KG1 (cell line): ENCODE measurements at regions not wholly inside any gene's neighbourhood (a gene's known extent, or its start where the extent isn't known, plus 50 kb on each side); places are given as distances from the start of the nearest gene placed in this dataset.
"Not testable (repeated sequence)": the region's sequence is repeated elsewhere in the genome, so short reads cannot be mapped to it uniquely, and the experiment has no call there.

Experiments used
- DNase-seq: peaks from one replicate; lab custom pipeline; 2025; lab: John Stamatoyannopoulos, UW

DNA sequence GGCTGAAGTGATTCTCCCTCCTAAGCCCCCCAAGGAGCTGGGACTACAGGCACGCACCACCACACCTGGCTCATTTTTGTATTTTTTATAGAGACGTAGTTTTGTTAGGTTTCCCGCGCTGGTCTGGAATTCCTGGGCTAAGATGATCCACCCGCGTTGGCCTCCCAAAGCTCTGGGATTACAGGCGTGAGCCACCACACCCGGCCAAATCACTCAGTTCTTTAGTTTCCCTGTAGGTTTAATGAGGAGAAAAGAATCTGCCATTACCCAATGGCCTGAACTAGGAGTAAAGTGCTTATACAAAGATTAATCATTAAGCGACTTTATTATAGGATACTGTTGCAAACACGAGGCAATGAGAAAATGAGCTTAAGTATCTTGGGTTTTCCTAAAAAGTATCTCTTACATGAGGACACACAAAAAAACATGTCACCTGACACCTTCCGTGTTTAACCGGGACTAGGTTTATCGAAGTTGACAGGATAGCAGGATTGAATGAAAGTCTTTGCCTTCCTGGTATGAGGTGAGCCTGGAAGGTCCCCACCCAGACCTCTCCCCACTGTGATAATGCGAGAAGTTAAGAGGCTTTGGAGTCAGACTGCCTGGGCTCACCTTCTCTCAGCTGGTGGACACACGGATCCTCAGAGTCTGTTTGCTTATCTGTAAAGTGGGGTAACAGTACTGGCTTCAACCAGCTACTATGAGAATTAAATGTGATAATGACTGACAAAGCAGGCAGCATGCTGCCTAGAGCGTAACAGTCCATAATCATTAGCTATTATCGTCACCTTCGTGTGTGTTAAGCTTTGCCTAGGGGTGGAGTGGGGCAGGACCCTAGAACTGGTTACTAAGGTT, 133.5 kb upstream of the KRAS start:
- no peak for DNase-seq

DNA sequence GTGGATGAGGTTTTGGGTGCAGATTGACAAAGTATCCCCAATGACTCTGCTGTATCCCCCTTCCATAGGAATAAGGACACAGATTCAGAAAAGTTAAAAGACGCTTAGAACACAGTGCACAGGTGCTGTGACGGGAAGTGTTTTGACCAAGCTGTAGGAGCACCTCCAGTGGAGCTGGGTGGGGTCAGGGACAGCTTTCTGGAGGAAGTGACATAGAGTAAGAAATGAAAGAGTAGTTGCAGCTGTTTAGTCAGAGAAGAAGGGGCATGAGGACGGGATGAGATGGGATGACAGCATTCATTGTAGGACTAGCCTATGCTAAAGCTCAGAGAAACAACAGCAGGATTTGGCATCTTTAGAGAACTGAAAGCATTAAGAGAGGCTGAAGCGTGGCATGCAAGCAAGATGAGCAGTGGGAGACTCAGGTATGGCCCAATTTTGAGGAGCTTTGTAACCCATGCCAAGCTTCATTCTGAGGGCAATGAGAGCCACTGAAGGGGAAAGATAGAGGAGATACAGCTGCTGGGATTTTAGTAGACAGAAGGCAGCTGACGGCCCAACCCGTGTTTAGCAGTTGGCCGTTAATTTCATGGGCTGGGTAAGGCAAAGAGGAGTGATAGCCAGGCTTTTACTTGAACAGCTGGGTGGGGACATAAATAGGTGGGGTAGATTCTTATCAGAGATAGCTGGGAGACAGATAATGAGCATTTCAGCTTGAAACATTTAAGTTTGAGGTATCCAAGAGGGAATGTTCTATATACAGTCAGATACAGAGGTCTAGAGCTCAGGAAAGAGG, 131.8 kb upstream of the KRAS start:
- no peak for DNase-seq

DNA sequence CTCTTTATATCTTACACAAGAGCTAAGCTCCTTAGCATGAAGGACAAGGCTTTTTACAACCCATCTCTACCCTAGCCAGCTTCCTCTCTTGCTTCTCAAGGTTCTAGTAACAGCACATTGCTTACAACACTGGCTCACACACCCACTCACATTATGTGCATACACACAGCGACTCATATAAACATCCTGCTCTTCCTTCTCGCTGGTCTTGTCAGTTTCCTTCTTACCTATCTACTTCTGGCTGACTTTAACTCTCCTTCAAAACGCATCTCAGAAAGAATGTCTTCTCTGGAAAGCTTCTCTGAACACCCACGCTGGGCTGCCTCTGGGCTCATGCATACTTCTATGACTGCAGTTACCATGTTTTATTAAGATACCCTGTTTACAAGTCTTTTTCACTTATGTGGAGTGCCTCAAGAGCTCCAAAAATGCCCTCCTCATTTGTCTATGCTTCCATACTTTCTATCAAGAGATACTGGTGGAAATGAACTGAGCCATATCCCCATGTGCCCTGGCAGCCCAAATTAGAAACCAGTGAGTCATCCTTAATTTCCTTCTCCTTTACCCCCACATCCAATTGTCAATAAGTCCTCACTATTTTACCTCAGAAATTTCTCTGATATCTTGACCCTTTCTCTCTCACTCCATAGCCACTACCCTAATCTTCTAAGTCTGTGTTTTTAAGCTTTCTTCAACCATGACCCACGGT, 126.9 kb upstream of the KRAS start:
- no peak for DNase-seq

GRCh38 chr12:25376985-25377384, 126.3 kb upstream of the KRAS start:
- DNase-seq: no peak

DNA sequence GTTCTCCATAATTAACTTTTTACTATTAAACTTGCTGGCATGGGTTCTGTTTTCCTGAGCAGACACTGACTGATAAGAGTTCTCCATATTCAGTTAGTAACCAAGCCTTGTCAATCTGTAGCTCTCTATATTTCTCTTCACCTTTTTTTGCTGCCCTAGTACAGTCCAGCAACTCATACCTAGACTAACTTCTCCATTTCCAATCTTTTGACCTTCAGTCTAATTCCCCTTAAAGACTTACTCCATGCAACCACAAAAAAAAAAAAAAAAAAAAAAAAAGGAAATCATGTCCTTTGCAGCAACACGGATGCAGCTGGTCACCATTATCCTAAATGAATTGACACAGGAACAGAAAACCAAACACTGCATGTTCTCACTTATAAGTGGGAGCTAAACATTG, 125.7 kb upstream of the KRAS start:
- DNase-seq: no peak

DNA sequence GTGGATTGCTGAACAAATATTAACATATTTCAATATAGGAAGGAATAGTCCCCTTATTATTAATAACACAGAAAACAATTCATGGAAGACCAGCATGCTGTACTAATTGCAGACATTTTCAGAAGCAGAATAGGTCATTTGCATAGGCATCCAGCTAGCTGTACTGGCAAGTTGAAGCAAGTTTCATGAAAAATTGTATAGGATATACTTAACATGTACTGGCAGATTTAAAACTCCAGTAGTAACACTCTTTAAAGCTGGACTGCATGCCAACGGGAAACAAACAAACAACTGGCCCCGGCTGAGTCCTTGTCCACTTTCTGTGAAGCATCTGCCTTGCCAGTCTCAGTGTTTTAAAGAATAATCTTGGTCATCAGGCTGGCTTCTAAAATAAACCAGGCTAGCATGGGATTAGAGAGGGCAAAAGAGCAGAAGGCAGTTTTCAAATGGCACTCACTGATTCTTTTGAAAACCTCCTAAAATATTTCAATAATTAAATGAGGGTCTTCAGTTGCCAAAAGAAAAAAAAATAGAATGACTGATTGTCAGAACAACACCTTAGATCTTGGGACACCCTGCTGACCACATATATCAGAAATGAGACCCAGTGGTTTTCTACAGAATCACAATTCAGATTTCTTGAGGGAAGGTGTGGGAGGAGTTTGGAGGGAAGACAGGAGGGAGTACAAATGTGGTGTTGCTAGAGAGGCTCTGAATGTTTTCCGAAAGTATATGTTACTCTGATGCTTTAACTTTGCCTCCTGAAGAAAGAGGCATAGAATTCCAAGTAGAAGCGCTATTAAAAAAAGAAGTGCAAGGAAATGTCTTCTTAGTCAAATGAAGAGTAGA, 122.5 kb upstream of the KRAS start:
- DNase-seq: no peak

DNA sequence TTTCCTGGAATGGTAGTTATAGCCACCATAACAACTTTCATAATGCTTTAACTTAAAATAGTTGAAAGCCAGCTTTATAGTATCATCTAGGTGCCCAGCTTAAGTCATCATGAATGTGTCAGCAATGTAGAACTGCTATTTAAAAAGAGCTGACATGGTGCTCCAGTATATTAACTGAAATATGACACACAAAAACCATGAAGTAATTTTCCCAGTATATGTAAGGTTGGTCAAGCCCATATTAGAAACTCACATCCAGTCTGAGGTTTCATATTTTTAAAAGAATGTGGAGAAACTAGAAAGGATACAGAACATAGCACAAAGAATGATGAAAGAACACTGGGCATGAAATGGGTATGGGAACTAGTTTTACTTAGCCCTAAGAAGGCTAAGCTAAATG, 121.3 kb upstream of the KRAS start:
- no peak for DNase-seq

- DNase-seq: no peak
These were observed 117.8 kb upstream of the KRAS start for GRCh38 chr12:25368557-25368956.

GRCh38 chr12:25366122-25366521, 115.4 kb upstream of the KRAS start:
- DNase-seq: no peak

- no peak for DNase-seq
These were observed 114.6 kb upstream of the KRAS start for GRCh38 chr12:25365340-25365730.

- DNase-seq: no peak
These were observed 114.0 kb upstream of the KRAS start for GRCh38 chr12:25364529-25365339.

DNA sequence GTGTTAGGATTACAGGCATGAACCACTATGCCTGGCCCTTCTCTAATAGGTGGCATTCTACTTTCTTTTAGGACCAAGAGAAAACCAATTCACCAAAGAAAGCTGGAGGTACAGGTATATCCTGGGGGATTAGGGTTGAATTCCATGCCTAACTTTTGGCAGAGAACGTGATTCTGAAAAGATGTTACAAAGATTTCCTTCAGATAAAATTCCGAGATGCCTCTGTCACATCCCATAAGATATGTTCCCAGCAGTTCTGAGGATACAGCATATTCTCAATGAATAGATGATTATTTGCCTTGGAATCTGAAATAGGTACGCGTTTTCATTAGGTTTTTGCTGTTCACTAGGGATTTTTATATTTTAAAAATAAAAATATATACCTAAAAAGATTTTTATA, 111.9 kb upstream of the KRAS start:
- no peak for DNase-seq

DNA sequence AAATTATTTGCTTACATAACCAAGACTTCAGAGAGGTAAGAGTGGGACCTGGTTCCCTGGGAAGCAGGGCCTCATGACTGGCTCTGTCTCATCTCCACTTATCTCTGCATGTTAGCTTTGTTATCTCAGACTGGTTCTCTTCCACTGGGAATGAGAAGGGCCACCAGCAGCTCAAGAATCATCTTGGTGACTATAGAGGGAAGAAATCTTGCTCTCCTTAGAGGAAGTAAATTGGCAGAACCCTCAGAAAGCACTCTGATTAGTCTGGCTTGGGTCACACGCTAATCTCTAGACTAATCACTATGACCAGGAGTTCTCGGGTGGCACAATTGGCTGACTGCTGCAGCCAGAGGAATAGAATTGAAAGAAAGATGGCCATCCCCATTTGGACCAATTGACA, 110.8 kb upstream of the KRAS start:
- DNase-seq: no peak

GRCh38 chr12:25357595-25357994, 106.9 kb upstream of the KRAS start:
- no peak for DNase-seq

GRCh38 chr12:25352942-25353341, 102.2 kb upstream of the KRAS start:
- DNase-seq: not testable (repeated sequence)

GRCh38 chr12:25352083-25352918, 101.6 kb upstream of the KRAS start:
- DNase-seq: no peak

GRCh38 chr12:25348593-25348895, 97.8 kb upstream of the KRAS start:
- DNase-seq: no peak

GRCh38 chr12:25347716-25348592, 97.2 kb upstream of the KRAS start:
- DNase-seq: no peak

- DNase-seq: not testable (repeated sequence)
These were observed 91.1 kb upstream of the KRAS start for GRCh38 chr12:25341877-25342276.
